ENCODE measurements at regions not wholly inside any gene's neighbourhood (a gene's known extent, or its start where the extent isn't known, plus 50 kb on each side); places are given as distances from the start of the nearest gene placed in this dataset.

DNA sequence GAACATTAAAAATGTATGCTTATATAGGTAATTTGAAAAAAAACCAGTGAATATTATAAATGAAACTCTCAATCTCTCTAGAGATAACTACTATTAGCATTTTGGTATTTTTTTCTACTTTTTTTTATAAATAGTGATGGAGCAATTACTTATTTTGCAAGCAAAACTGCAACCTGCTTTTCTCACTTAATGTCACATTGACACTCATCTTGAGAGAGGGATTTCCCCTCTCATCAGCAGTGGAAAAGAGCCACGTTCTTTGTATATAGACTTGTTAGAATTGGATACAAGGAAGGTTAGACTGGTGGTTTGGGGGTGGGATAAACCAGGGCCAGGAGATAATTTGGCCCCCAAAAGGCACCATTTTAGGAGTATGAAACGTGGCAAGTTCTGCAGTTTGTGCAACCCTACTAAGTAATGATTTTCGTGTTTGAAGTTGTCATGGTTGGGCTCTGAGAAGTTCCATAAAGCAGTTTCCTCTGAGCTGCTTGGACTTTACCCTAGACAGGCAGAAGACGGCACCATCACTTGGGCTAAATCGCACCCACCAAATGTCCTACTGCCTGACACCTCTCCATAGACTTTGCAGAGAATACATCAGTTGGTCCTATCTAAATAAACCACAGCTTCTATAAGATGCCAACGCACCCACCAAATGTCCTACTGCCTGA lies 194.0 kb downstream of the ACTR3 start:
- TF ChIP-seq, protein P1, sequence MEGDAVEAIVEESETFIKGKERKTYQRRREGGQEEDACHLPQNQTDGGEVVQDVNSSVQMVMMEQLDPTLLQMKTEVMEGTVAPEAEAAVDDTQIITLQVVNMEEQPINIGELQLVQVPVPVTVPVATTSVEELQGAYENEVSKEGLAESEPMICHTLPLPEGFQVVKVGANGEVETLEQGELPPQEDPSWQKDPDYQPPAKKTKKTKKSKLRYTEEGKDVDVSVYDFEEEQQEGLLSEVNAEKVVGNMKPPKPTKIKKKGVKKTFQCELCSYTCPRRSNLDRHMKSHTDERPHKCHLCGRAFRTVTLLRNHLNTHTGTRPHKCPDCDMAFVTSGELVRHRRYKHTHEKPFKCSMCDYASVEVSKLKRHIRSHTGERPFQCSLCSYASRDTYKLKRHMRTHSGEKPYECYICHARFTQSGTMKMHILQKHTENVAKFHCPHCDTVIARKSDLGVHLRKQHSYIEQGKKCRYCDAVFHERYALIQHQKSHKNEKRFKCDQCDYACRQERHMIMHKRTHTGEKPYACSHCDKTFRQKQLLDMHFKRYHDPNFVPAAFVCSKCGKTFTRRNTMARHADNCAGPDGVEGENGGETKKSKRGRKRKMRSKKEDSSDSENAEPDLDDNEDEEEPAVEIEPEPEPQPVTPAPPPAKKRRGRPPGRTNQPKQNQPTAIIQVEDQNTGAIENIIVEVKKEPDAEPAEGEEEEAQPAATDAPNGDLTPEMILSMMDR (IDR thresholded peaks at IDR 0.05; ENCODE audit: low read depth, low read length): no peak
- TF ChIP-seq POLR2A (IDR thresholded peaks at IDR 0.05; ENCODE audit: extremely low read depth, insufficient read length): no peak

Measured in NB4 (cell line).